SK-N-SH treated with all-trans-retinoic acid at 6 μM for 48 hours (cell line): ENCODE measurements at regions not wholly inside any gene's neighbourhood (a gene's known extent, or its start where the extent isn't known, plus 50 kb on each side); places are given as distances from the start of the nearest gene placed in this dataset.

ENCODE experiments used
- ARNTL ChIP-seq: fragments of 450-650 bp; formaldehyde crosslinking; IDR thresholded peaks from 2 replicates; pipeline ENCODE4 v1.5.0; 2020; ENCODE audit warnings: low read depth, mild to moderate bottlenecking, moderate library complexity, borderline replicate concordance
- BACH2 ChIP-seq: fragments of 250-450 bp; sonication (Bioruptor Pico); IDR thresholded peaks from 2 replicates; pipeline ENCODE4 v1.9.0; 2021; ENCODE audit warnings: mild to moderate bottlenecking, borderline replicate concordance
- RARB ChIP-seq: fragments of 250-450 bp; sonication (Bioruptor Pico); IDR thresholded peaks from 2 replicates; pipeline ENCODE4 v1.8.0; 2021; ENCODE audit warnings: mild to moderate bottlenecking, moderate library complexity
- SNAI2 ChIP-seq: fragments of 250-450 bp; sonication (Bioruptor Pico); IDR thresholded peaks from 2 replicates; pipeline ENCODE4 v1.5.0; 2020; ENCODE audit warnings: mild to moderate bottlenecking, moderate library complexity
- TCF4 ChIP-seq: fragments of 250-450 bp; sonication (Bioruptor Pico); IDR thresholded peaks from 2 replicates; pipeline ENCODE4 v1.8.0; 2021; ENCODE audit warnings: mild to moderate bottlenecking, moderate library complexity, borderline replicate concordance
- TSHZ2 ChIP-seq: fragments of 250-450 bp; sonication (Bioruptor Pico); IDR thresholded peaks from 2 replicates; pipeline ENCODE4 v1.5.0; 2020; ENCODE audit warnings: mild to moderate bottlenecking, moderate library complexity
- ZC3H10 ChIP-seq: fragments of 250-450 bp; sonication (Bioruptor Pico); IDR thresholded peaks from 2 replicates; pipeline ENCODE4 v1.5.1; 2021; ENCODE audit warnings: mild to moderate bottlenecking, moderate library complexity
- ZFP3 ChIP-seq: fragments of 250-450 bp; sonication (Bioruptor Pico); IDR thresholded peaks from 2 replicates; pipeline ENCODE4 v1.5.0; 2020; ENCODE audit warnings: mild to moderate bottlenecking, moderate library complexity
- ZNF8 ChIP-seq: fragments of 450-650 bp; formaldehyde crosslinking; IDR thresholded peaks from 2 replicates; pipeline ENCODE4 v1.5.0; 2020; ENCODE audit warnings: mild to moderate bottlenecking, moderate library complexity
- TF ChIP-seq, protein P1 (sequence below): fragments of 250-450 bp; sonication (Bioruptor Pico); IDR thresholded peaks from 2 replicates; pipeline ENCODE4 v1.8.0; 2020; ENCODE audit warnings: mild to moderate bottlenecking, moderate library complexity, borderline replicate concordance

GRCh38 chr16:65727534-65728137, 605.8 kb upstream of the CDH11 start:
- TF ChIP-seq, protein P1, sequence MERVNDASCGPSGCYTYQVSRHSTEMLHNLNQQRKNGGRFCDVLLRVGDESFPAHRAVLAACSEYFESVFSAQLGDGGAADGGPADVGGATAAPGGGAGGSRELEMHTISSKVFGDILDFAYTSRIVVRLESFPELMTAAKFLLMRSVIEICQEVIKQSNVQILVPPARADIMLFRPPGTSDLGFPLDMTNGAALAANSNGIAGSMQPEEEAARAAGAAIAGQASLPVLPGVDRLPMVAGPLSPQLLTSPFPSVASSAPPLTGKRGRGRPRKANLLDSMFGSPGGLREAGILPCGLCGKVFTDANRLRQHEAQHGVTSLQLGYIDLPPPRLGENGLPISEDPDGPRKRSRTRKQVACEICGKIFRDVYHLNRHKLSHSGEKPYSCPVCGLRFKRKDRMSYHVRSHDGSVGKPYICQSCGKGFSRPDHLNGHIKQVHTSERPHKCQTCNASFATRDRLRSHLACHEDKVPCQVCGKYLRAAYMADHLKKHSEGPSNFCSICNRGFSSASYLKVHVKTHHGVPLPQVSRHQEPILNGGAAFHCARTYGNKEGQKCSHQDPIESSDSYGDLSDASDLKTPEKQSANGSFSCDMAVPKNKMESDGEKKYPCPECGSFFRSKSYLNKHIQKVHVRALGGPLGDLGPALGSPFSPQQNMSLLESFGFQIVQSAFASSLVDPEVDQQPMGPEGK (CRISPR knock-in tag), result no peak
- TF ChIP-seq BACH2 (no peak), TSHZ2 (no peak), SNAI2 (no peak), ZC3H10 (no peak), ARNTL (CRISPR knock-in tag) (no peak), ZNF8 (CRISPR knock-in tag) (no peak), RARB (CRISPR knock-in tag) (no peak), ZFP3 (CRISPR knock-in tag) (no peak), TCF4 (CRISPR knock-in tag) (no peak)
